Erythroblast (primary cell): ENCODE measurements at regions not wholly inside any gene's neighbourhood (a gene's known extent, or its start where the extent isn't known, plus 50 kb on each side); places are given as distances from the start of the nearest gene placed in this dataset.

Experiments
- GATA1 ChIP-seq: IDR thresholded peaks from 2 replicates; pipeline ENCODE4 v1.6.1; 2011; ENCODE audit warnings: low read depth, mild to moderate bottlenecking, control low read depth, low read length, moderate library complexity
- POLR2A ChIP-seq: IDR thresholded peaks from 2 replicates; pipeline ENCODE4 v1.6.1; 2011; ENCODE audit warnings: mild to moderate bottlenecking, low read length

- no peak for TF ChIP-seq POLR2A
- no peak for TF ChIP-seq GATA1
Measured at GRCh38 chr7:32227746-32228145, 157.5 kb upstream of the PDE1C start.
